GM23338 (cell line): ENCODE measurements at regions not wholly inside any gene's neighbourhood (a gene's known extent, or its start where the extent isn't known, plus 50 kb on each side); places are given as distances from the start of the nearest gene placed in this dataset.

ENCODE experiments used
- ATAC-seq: fragments of 200-7000 bp; cut with Tn5 transposase; 3 replicates; pipeline ENCODE4 v1.9.1; 2020
- DNase-seq: peaks from one replicate; pipeline ENCODE4 v3.0.0-alpha.2; 2015; ENCODE audit warnings: low spot score
- H2AFZ ChIP-seq: fragments of 200-600 bp; sonication (generic); 2 replicates; pipeline ENCODE4 v1.8.0; 2016; ENCODE audit warnings: antibody characterized with exemption, mild to moderate bottlenecking, moderate library complexity
- H3F3A ChIP-seq: fragments of 200-600 bp; sonication (generic); replicated peaks from 2 replicates; pipeline ENCODE4 v1.8.0; 2017; ENCODE audit warnings: antibody characterized with exemption, mixed run types, low read depth
- H3K27ac ChIP-seq: fragments of 200-600 bp; sonication (generic); 2 replicates; pipeline ENCODE4 v1.6.1; 2016; ENCODE audit warnings: low read depth
- H3K27me3 ChIP-seq: fragments of 200-600 bp; sonication (generic); 2 replicates; pipeline ENCODE4 v1.8.0; 2016; ENCODE audit warnings: mild to moderate bottlenecking, mixed run types, moderate library complexity; ENCODE audit not compliant: insufficient read depth
- H3K36me3 ChIP-seq: fragments of 200-600 bp; sonication (generic); 2 replicates; pipeline ENCODE4 v1.8.0; 2016; ENCODE audit warnings: mild to moderate bottlenecking; ENCODE audit not compliant: insufficient read depth
- H3K4me1 ChIP-seq: fragments of 200-600 bp; sonication (generic); 2 replicates; pipeline ENCODE4 v1.8.0; 2016; ENCODE audit warnings: mild to moderate bottlenecking, moderate library complexity; ENCODE audit not compliant: insufficient read depth
- H3K4me2 ChIP-seq: fragments of 200-600 bp; sonication (generic); 2 replicates; pipeline ENCODE4 v1.7.1; 2017; ENCODE audit warnings: mixed run types
- H3K4me3 ChIP-seq: fragments of 200-600 bp; sonication (generic); 2 replicates; pipeline ENCODE4 v1.6.1; 2016; ENCODE audit warnings: mixed run types
- H3K79me2 ChIP-seq: fragments of 200-600 bp; sonication (generic); replicated peaks from 2 replicates; pipeline ENCODE4 v1.8.0; 2017; ENCODE audit warnings: mild to moderate bottlenecking; ENCODE audit not compliant: insufficient read depth
- H3K9me2 ChIP-seq: fragments of 200-600 bp; sonication (generic); 2 replicates; pipeline ENCODE4 v1.8.0; 2017; ENCODE audit not compliant: insufficient read depth
- H4K20me1 ChIP-seq: fragments of 200-600 bp; sonication (generic); replicated peaks from 2 replicates; pipeline ENCODE4 v1.8.0; 2017; ENCODE audit warnings: mild to moderate bottlenecking; ENCODE audit not compliant: insufficient read depth
- H3K27ac Mint-ChIP-seq: 2 replicates; pipeline ENCODE4 v1.8.0; 2020; ENCODE audit warnings: inconsistent platforms, mild to moderate bottlenecking, moderate library complexity, mixed read lengths
- H3K27me3 Mint-ChIP-seq: 3 replicates; pipeline ENCODE4 v1.8.0; 2022; ENCODE audit warnings: low read depth, mild to moderate bottlenecking, moderate library complexity, mixed read lengths, inconsistent platforms; ENCODE audit not compliant: insufficient read depth, poor library complexity
- H3K36me3 Mint-ChIP-seq: 3 replicates; pipeline ENCODE4 v1.8.0; 2021; ENCODE audit warnings: low read depth, mild to moderate bottlenecking, inconsistent platforms, moderate library complexity, mixed read lengths
- H3K4me1 Mint-ChIP-seq: 3 replicates; pipeline ENCODE4 v1.8.0; 2020; ENCODE audit warnings: mild to moderate bottlenecking, inconsistent platforms, mixed read lengths
- H3K4me3 Mint-ChIP-seq: 3 replicates; pipeline ENCODE4 v1.8.0; 2021; ENCODE audit warnings: moderate library complexity, mild to moderate bottlenecking, inconsistent platforms, mixed read lengths
- H3K9me3 Mint-ChIP-seq: 3 replicates; pipeline ENCODE4 v1.8.0; 2020; ENCODE audit warnings: moderate library complexity, mild to moderate bottlenecking, inconsistent platforms, mixed read lengths
- CREB1 ChIP-seq: fragments of 250-450 bp; sonication (Bioruptor Pico); IDR thresholded peaks from 2 replicates; pipeline ENCODE4 v1.5.0; 2020; ENCODE audit warnings: low read depth, mild to moderate bottlenecking, moderate library complexity
- EZH2 ChIP-seq: fragments of 200-600 bp; sonication (generic); IDR thresholded peaks from one replicate; pipeline ENCODE4 v1.8.0; 2017; ENCODE audit warnings: antibody characterized with exemption, mild to moderate bottlenecking, low read depth; ENCODE audit not compliant: unreplicated experiment
- EZH2phosphoT487 ChIP-seq: fragments of 200-600 bp; sonication (generic); IDR thresholded peaks from one replicate; pipeline ENCODE4 v1.8.1; 2018; ENCODE audit warnings: antibody characterized with exemption; ENCODE audit not compliant: unreplicated experiment
- JUNB ChIP-seq: IDR thresholded peaks from one replicate; pipeline ENCODE4 v1.6.1; 2016; ENCODE audit warnings: antibody characterized with exemption; ENCODE audit not compliant: unreplicated experiment
- NANOG ChIP-seq: IDR thresholded peaks from 2 replicates; pipeline ENCODE4 v1.6.1; 2016; ENCODE audit warnings: antibody characterized with exemption, borderline replicate concordance
- POLR2AphosphoS5 ChIP-seq: IDR thresholded peaks from 2 replicates; pipeline ENCODE4 v1.6.1; 2016; ENCODE audit warnings: antibody characterized with exemption, low read depth
- STAT1 ChIP-seq: IDR thresholded peaks from one replicate; pipeline ENCODE4 v1.6.1; 2016; ENCODE audit warnings: antibody characterized with exemption; ENCODE audit not compliant: unreplicated experiment
- ZNF114 ChIP-seq: fragments of 250-450 bp; sonication (Bioruptor Pico); IDR thresholded peaks from 2 replicates; pipeline ENCODE4 v1.5.0; 2020; ENCODE audit warnings: mild to moderate bottlenecking, moderate library complexity
- ZNF331 ChIP-seq: fragments of 250-450 bp; sonication (Bioruptor Pico); IDR thresholded peaks from 2 replicates; pipeline ENCODE4 v1.5.0; 2020; ENCODE audit warnings: low read depth, mild to moderate bottlenecking, moderate library complexity
- TF ChIP-seq, protein P1 (sequence below), 2 experiments: fragments of 200-600 bp in 1 of 2; sonication (generic) in 1 of 2; conservative IDR thresholded peaks; 2 replicates each; pipeline versions ENCODE4 v1.5.1 to v1.6.1; 2016 to 2017; ENCODE audit warnings: antibody characterized with exemption in 2 of 2, low read depth in 2 of 2, mild to moderate bottlenecking in 2 of 2, moderate library complexity in 1 of 2
- TF ChIP-seq, protein P2 (sequence below): IDR thresholded peaks from one replicate; pipeline ENCODE4 v1.6.1; 2018; ENCODE audit warnings: antibody characterized with exemption; ENCODE audit not compliant: unreplicated experiment

DNA sequence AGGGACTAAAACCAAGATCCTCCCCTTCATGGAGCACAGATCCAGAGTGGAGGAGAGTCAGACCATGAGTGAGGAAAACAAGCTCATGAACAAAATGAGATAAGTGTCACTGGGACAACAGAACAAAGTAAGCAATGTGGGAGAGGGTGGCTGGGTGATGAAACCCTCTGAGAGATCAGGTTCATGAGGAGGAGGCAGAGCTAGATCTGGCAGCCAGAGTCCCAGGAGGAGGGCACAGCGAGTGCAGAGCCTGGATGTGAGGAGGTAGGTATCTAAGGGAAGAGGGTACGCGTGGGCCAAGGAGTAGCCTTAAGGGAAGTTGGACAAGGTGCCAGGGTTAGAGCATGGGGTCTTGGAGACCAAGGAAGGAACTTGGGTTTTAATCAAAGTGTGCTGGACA lies 1311.9 kb downstream of the UQCRFS1 start (continued):
- TF ChIP-seq, protein P1, sequence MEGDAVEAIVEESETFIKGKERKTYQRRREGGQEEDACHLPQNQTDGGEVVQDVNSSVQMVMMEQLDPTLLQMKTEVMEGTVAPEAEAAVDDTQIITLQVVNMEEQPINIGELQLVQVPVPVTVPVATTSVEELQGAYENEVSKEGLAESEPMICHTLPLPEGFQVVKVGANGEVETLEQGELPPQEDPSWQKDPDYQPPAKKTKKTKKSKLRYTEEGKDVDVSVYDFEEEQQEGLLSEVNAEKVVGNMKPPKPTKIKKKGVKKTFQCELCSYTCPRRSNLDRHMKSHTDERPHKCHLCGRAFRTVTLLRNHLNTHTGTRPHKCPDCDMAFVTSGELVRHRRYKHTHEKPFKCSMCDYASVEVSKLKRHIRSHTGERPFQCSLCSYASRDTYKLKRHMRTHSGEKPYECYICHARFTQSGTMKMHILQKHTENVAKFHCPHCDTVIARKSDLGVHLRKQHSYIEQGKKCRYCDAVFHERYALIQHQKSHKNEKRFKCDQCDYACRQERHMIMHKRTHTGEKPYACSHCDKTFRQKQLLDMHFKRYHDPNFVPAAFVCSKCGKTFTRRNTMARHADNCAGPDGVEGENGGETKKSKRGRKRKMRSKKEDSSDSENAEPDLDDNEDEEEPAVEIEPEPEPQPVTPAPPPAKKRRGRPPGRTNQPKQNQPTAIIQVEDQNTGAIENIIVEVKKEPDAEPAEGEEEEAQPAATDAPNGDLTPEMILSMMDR (conservative IDR thresholded peaks at IDR 0.05; ENCODE audit: low read depth in 2 of 2), result no peak
- no peak for TF ChIP-seq EZH2

DNA sequence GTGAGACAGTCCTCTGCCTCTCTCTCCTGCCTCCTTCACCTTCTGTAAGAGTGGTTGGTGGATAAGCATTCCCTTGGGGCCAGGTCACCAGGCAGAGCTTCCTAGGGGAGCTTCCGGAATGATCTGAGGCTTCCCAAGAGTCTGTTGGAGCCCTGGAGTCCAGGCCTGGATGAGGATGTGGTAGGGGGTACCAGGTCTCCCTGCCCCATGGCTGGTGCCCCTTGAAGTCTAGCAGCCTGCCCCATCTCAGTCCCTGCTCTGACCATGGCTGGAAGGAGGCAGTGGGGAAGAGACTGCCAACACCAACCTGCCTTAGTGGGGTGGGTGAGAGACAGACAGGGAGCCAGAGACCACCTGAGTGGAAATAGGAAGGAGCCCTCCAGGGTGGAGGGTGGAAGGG lies 1316.9 kb downstream of the UQCRFS1 start:
- DNase-seq (no peak), ATAC-seq (no peak)
- Mint-ChIP-seq H3K36me3 (peaks cover 50% of the 10 kb centered on the region), H3K27ac (no peak overlapping the region), H3K4me3 (no peak overlapping the region), H3K9me3 (peaks cover 100% of the 10 kb centered on the region), H3K27me3 (peaks cover 9% of the 10 kb centered on the region), H3K4me1 (no peaks in the 10 kb centered on the region)
- no peak overlapping the region for H3K4me2 ChIP-seq
- H3K4me3 ChIP-seq, result no peak overlapping the region
- no peak for TF ChIP-seq POLR2AphosphoS5
- no peak for TF ChIP-seq ZNF114
- H3K27ac ChIP-seq, result no peak overlapping the region
- H4K20me1 ChIP-seq, result no peaks in the 10 kb centered on the region
- no peaks in the 10 kb centered on the region for H3K79me2 ChIP-seq
- H3K9me2 ChIP-seq, result no peaks in the 10 kb centered on the region
- H3K36me3 ChIP-seq, result no peaks in the 10 kb centered on the region; the same call in none of the 2 replicates
- H3F3A ChIP-seq, result no peaks in the 10 kb centered on the region
- H2AFZ ChIP-seq, result no peak overlapping the region
- no peaks in the 10 kb centered on the region for H3K4me1 ChIP-seq
- H3K27me3 ChIP-seq, result no peaks in the 10 kb centered on the region

DNA sequence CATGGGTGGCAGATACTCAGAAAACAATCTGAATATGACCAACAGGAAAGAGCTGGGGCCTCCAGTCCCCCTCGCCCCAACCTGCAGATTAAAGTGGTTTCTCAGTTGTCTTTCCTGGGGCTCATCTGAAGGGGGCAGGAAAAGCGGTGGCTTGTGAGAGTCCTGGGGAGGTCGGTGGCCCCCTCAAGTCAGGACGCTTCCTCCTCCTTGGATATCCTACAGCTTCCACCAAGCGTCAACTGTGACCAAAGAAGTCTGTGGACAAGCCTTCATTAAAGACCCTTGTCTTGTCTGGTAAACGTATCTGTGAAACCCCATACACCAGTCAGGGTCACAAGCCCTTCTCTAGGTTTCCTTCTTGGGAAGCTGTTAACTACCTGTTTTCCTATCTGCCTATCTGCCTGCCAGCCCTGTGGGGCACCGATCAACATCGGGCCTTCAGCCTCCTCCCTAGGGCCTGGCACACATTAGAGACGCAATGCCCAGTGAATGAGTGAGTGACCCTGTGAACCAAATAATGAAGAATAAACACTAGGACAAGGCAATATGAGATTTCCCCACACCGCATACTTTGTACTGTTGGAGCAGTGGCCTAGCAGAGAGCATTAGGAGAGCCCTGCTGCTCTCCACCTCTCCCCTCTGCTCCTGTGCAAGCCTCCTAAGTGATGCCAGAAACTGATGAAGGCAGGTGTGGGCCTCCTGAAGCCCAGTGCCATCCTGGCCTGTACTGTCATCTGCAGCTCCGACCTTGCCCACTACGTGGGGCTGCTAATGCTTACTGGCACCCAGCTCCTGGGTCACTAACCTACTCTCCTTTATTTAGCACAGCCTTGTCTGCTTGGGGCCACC lies 1317.8 kb downstream of the UQCRFS1 start:
- Histone ChIP-seq H3K9me2 (no peaks in the 10 kb centered on the region), H3K79me2 (no peaks in the 10 kb centered on the region), H3K27ac (no peak overlapping the region), H4K20me1 (no peaks in the 10 kb centered on the region), H3F3A (no peaks in the 10 kb centered on the region), H3K27me3 (no peaks in the 10 kb centered on the region), H3K36me3 (no peaks in the 10 kb centered on the region; the same call in 1 of the 2 replicates), H3K4me1 (no peaks in the 10 kb centered on the region), H2AFZ (no peak overlapping the region), H3K4me3 (no peak overlapping the region), H3K4me2 (no peak overlapping the region)
- DNase-seq (no peak), ATAC-seq (no peak)
- Mint-ChIP-seq H3K36me3 (peaks cover 46% of the 10 kb centered on the region), H3K4me1 (no peaks in the 10 kb centered on the region), H3K9me3 (peaks cover 100% of the 10 kb centered on the region), H3K27me3 (peaks cover 9% of the 10 kb centered on the region), H3K4me3 (no peak overlapping the region), H3K27ac (no peak overlapping the region)
- no peak for TF ChIP-seq JUNB
- TF ChIP-seq ZNF114, result no peak
- TF ChIP-seq EZH2, result no peak
- no peak for TF ChIP-seq ZNF331 (CRISPR knock-in tag)
- TF ChIP-seq, protein P1 (conservative IDR thresholded peaks at IDR 0.05; ENCODE audit: low read depth in 2 of 2), result no peak
- no peak for TF ChIP-seq NANOG
- TF ChIP-seq POLR2AphosphoS5, result no peak
- TF ChIP-seq STAT1, result no peak
- no peak for TF ChIP-seq CREB1
- TF ChIP-seq, protein P2, sequence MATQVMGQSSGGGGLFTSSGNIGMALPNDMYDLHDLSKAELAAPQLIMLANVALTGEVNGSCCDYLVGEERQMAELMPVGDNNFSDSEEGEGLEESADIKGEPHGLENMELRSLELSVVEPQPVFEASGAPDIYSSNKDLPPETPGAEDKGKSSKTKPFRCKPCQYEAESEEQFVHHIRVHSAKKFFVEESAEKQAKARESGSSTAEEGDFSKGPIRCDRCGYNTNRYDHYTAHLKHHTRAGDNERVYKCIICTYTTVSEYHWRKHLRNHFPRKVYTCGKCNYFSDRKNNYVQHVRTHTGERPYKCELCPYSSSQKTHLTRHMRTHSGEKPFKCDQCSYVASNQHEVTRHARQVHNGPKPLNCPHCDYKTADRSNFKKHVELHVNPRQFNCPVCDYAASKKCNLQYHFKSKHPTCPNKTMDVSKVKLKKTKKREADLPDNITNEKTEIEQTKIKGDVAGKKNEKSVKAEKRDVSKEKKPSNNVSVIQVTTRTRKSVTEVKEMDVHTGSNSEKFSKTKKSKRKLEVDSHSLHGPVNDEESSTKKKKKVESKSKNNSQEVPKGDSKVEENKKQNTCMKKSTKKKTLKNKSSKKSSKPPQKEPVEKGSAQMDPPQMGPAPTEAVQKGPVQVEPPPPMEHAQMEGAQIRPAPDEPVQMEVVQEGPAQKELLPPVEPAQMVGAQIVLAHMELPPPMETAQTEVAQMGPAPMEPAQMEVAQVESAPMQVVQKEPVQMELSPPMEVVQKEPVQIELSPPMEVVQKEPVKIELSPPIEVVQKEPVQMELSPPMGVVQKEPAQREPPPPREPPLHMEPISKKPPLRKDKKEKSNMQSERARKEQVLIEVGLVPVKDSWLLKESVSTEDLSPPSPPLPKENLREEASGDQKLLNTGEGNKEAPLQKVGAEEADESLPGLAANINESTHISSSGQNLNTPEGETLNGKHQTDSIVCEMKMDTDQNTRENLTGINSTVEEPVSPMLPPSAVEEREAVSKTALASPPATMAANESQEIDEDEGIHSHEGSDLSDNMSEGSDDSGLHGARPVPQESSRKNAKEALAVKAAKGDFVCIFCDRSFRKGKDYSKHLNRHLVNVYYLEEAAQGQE, result no peak
- TF ChIP-seq EZH2phosphoT487, result no peak
